PC-9 (cell line): ENCODE measurements at regions not wholly inside any gene's neighbourhood (a gene's known extent, or its start where the extent isn't known, plus 50 kb on each side); places are given as distances from the start of the nearest gene placed in this dataset.
"Not testable (repeated sequence)": the region's sequence is repeated elsewhere in the genome, so short reads cannot be mapped to it uniquely, and the experiment has no call there.

Experiments
- BruUV-seq: library from RNA; stranded (reverse); fragments of 400-500 nt; replicated peaks from 2 replicates; lab custom pipeline; 2021; lab: Mats Ljungman, UMichigan
- CTCF ChIA-PET: fragments of 300-600 bp; sonication (Branson Sonifier 250); formaldehyde crosslinking; loops from one replicate; lab custom pipeline; 2022; ENCODE audit warnings: antibody characterized with exemption; lab: Charles Lee
- POLR2A ChIA-PET: fragments of 300-600 bp; sonication (Branson Sonifier 250); formaldehyde crosslinking; loops from one replicate; lab custom pipeline; 2022; ENCODE audit warnings: antibody characterized with exemption; ENCODE audit not compliant: unreplicated experiment; lab: Charles Lee
- DNase-seq, 2 experiments: peaks; one replicate each; pipeline versions ENCODE4 v3.0.0 to v3.0.0-alpha.2; 2015 to 2022; ENCODE audit warnings: mixed read lengths in 1 of 2
- H2AFZ ChIP-seq: fragments of 200-600 bp; sonication (generic); 2 replicates; pipeline ENCODE4 v1.8.1; 2017; ENCODE audit warnings: antibody characterized with exemption
- H3F3A ChIP-seq: fragments of 200-600 bp; sonication (generic); 2 replicates; pipeline ENCODE4 v1.8.1; 2017; ENCODE audit warnings: antibody characterized with exemption, mild to moderate bottlenecking, low read depth; ENCODE audit not compliant: insufficient read depth
- H3K27ac ChIP-seq: fragments of 200-600 bp; sonication (generic); 2 replicates; pipeline ENCODE4 v1.6.1; 2016; ENCODE audit warnings: mixed run types
- H3K27me3 ChIP-seq: fragments of 200-600 bp; sonication (generic); 2 replicates; pipeline ENCODE4 v1.6.1; 2016; ENCODE audit warnings: low read depth, mixed run types; ENCODE audit not compliant: insufficient read depth
- H3K36me3 ChIP-seq: fragments of 200-600 bp; sonication (generic); 2 replicates; pipeline ENCODE4 v1.6.1; 2016; ENCODE audit warnings: low read depth, mixed run types
- H3K4me1 ChIP-seq: fragments of 200-600 bp; sonication (generic); replicated peaks from 2 replicates; pipeline ENCODE4 v1.6.1; 2016; ENCODE audit warnings: mixed run types; ENCODE audit not compliant: insufficient read depth
- H3K4me2 ChIP-seq: fragments of 200-600 bp; sonication (generic); 2 replicates; pipeline ENCODE4 v1.6.1; 2017; ENCODE audit warnings: mixed run types
- H3K4me3 ChIP-seq: fragments of 200-600 bp; sonication (generic); 2 replicates; pipeline ENCODE4 v1.6.1; 2016; ENCODE audit warnings: mixed run types
- H3K79me2 ChIP-seq: fragments of 200-600 bp; sonication (generic); 2 replicates; pipeline ENCODE4 v1.6.1; 2017; ENCODE audit warnings: low read depth, mixed run types
- H3K9me2 ChIP-seq: fragments of 200-600 bp; sonication (generic); 2 replicates; pipeline ENCODE4 v1.8.1; 2017; ENCODE audit warnings: mild to moderate bottlenecking; ENCODE audit not compliant: insufficient read depth
- H3K9me3 ChIP-seq: fragments of 200-600 bp; sonication (generic); 2 replicates; pipeline ENCODE4 v1.8.1; 2016; ENCODE audit warnings: low read depth; ENCODE audit not compliant: insufficient read depth
- H4K20me1 ChIP-seq: fragments of 200-600 bp; sonication (generic); 2 replicates; pipeline ENCODE4 v1.8.1; 2017; ENCODE audit not compliant: insufficient read depth
- CTCF ChIP-seq: fragments of 200-600 bp; sonication (generic); conservative IDR thresholded peaks from 2 replicates; pipeline ENCODE4 v1.6.1; 2017; ENCODE audit warnings: mixed run types, antibody characterized with exemption, mild to moderate bottlenecking, moderate library complexity
- EZH2 ChIP-seq: fragments of 200-600 bp; sonication (generic); IDR thresholded peaks from 2 replicates; pipeline ENCODE4 v1.8.0; 2017; ENCODE audit warnings: antibody characterized with exemption, low read depth
- intact Hi-C: fragments of 100-400 bp; cut with micrococcal nuclease; formaldehyde crosslinking; loops from one replicate; pipeline ENCODE4 v1.10.0; 2022; ENCODE audit not compliant: unreplicated experiment

- Histone ChIP-seq H3K27ac (no peak overlapping the region), H3K36me3 (no peaks in the 10 kb centered on the region), H3K9me2 (no peaks in the 10 kb centered on the region), H2AFZ (no peak overlapping the region), H3K9me3 (no peaks in the 10 kb centered on the region), H3K4me1 (no peaks in the 10 kb centered on the region), H3K4me2 (no peak overlapping the region), H3F3A (no peaks in the 10 kb centered on the region), H3K27me3 (peaks cover 80% of the 10 kb centered on the region), H3K4me3 (no peak overlapping the region), H3K79me2 (no peaks in the 10 kb centered on the region), H4K20me1 (no peaks in the 10 kb centered on the region)
- ChIA-PET POLR2A (no interaction called here), CTCF (no interaction called here)
- intact Hi-C loops: no loop called here
- BruUV-seq: no TSS peak
- TF ChIP-seq CTCF: no peak
- no peak for TF ChIP-seq EZH2
- no peak for DNase-seq
Observed at GRCh38 chr4:3638080-3638795, 106.0 kb upstream of the LRPAP1 start.

GRCh38 chr4:3637326-3638016 is 105.2 kb upstream of the LRPAP1 start:
- H4K20me1 ChIP-seq: no peaks in the 10 kb centered on the region
- H3K36me3 ChIP-seq: no peaks in the 10 kb centered on the region
- no peaks in the 10 kb centered on the region for H3K9me3 ChIP-seq
- no peak overlapping the region for H3K27ac ChIP-seq
- CTCF ChIA-PET: no interaction called here
- TF ChIP-seq CTCF (no peak), EZH2 (no peak)
- intact Hi-C loops: no loop called here
- H3K4me1 ChIP-seq: no peaks in the 10 kb centered on the region
- POLR2A ChIA-PET: no interaction called here
- no peak overlapping the region for H2AFZ ChIP-seq
- H3K9me2 ChIP-seq: no peaks in the 10 kb centered on the region
- BruUV-seq: no TSS peak
- H3K4me2 ChIP-seq: no peak overlapping the region
- peaks cover 73% of the 10 kb centered on the region for H3K27me3 ChIP-seq
- no peak for DNase-seq
- no peak overlapping the region for H3K4me3 ChIP-seq
- no peaks in the 10 kb centered on the region for H3K79me2 ChIP-seq
- no peaks in the 10 kb centered on the region for H3F3A ChIP-seq

- no peaks in the 10 kb centered on the region for H3K9me3 ChIP-seq
- CTCF ChIA-PET: no interaction called here
Observed at GRCh38 chr4:3636646-3637320, 104.6 kb upstream of the LRPAP1 start.

GRCh38 chr4:3636020-3636419 is 103.8 kb upstream of the LRPAP1 start:
- intact Hi-C loops, H3K36me3 ChIP-seq, H3K27ac ChIP-seq, H3K4me2 ChIP-seq, H3K9me3 ChIP-seq, CTCF ChIA-PET, POLR2A ChIA-PET, H3K4me3 ChIP-seq, H2AFZ ChIP-seq, H4K20me1 ChIP-seq, BruUV-seq, H3F3A ChIP-seq, H3K79me2 ChIP-seq, DNase-seq, H3K9me2 ChIP-seq, H3K4me1 ChIP-seq: not testable (repeated sequence)
- H3K27me3 ChIP-seq: peaks cover 85% of the 10 kb centered on the region

More at GRCh38 chr4:3636646-3637320, 104.6 kb upstream of the LRPAP1 start:
- no peak overlapping the region for H2AFZ ChIP-seq
- POLR2A ChIA-PET: no interaction called here
- no peaks in the 10 kb centered on the region for H3K9me2 ChIP-seq
- no peak overlapping the region for H3K4me3 ChIP-seq
- BruUV-seq: no TSS peak
- no peak overlapping the region for H3K27ac ChIP-seq
- no peak overlapping the region for H3K4me2 ChIP-seq
- H3K79me2 ChIP-seq: no peaks in the 10 kb centered on the region
- TF ChIP-seq CTCF (no peak), EZH2 (no peak)
- intact Hi-C loops: no loop called here
- H3F3A ChIP-seq: no peaks in the 10 kb centered on the region
- DNase-seq: no peak
- H4K20me1 ChIP-seq: no peaks in the 10 kb centered on the region
- no peaks in the 10 kb centered on the region for H3K4me1 ChIP-seq
- H3K27me3 ChIP-seq: peaks cover 78% of the 10 kb centered on the region
- no peaks in the 10 kb centered on the region for H3K36me3 ChIP-seq
